ENCODE measurements at regions not wholly inside any gene's neighbourhood (a gene's known extent, or its start where the extent isn't known, plus 50 kb on each side); places are given as distances from the start of the nearest gene placed in this dataset.
"Not testable (repeated sequence)": the region's sequence is repeated elsewhere in the genome, so short reads cannot be mapped to it uniquely, and the experiment has no call there.

DNA sequence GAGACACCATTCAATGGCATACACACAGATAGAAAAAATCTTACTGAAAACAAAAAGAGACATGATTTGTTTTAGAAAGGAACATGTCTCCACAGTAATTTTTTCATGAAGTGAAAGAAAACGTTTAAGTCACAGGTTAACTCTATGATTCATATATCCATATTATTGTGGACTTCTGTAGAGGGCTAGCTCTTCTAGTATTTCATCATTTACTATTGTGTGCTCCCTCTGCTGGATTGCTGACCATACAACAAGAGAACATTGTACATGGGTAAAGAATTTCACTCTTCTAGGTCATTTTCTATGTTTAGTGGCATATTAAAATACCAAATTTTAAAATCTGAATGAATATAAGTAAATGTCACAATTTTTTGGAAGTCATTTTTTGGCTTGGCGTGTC, 91.8 kb upstream of the POU3F4 start:
- POLR2A ChIA-PET, result no interaction called here
- CTCF ChIA-PET, result no interaction called here
- no peak for TF ChIP-seq FOXM1 (IDR thresholded peaks at IDR 0.05; ENCODE audit: borderline replicate concordance)
- TF ChIP-seq, protein P1, sequence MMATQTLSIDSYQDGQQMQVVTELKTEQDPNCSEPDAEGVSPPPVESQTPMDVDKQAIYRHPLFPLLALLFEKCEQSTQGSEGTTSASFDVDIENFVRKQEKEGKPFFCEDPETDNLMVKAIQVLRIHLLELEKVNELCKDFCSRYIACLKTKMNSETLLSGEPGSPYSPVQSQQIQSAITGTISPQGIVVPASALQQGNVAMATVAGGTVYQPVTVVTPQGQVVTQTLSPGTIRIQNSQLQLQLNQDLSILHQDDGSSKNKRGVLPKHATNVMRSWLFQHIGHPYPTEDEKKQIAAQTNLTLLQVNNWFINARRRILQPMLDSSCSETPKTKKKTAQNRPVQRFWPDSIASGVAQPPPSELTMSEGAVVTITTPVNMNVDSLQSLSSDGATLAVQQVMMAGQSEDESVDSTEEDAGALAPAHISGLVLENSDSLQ (IDR thresholded peaks at IDR 0.05), result no peak
- no peak for TF ChIP-seq ARNT (IDR thresholded peaks at IDR 0.05)
- no peak for TF ChIP-seq BHLHE40 (IDR thresholded peaks at IDR 0.05; ENCODE audit: borderline replicate concordance)
- DNase-seq (ENCODE audit: extremely low spot score), result no peak

GRCh38 chrX:83419030-83419792, 88.9 kb upstream of the POU3F4 start:
- no peak for DNase-seq (ENCODE audit: extremely low spot score)
- CTCF ChIA-PET, result interaction anchor here (0.9 kb wide), 1 partner anchor 11 kb away, joined by 4 read pairs; no protein-coding TSS in a partner anchor
- no peak for TF ChIP-seq SUZ12 (IDR thresholded peaks at IDR 0.05)
- TF ChIP-seq L3MBTL2 (conservative IDR thresholded peaks at IDR 0.05), result no peak
- POLR2A ChIA-PET, result no interaction called here

- ChIA-PET POLR2A (no interaction called here), CTCF (no interaction called here)
These were observed 85.3 kb upstream of the POU3F4 start for GRCh38 chrX:83422836-83423235.

DNA sequence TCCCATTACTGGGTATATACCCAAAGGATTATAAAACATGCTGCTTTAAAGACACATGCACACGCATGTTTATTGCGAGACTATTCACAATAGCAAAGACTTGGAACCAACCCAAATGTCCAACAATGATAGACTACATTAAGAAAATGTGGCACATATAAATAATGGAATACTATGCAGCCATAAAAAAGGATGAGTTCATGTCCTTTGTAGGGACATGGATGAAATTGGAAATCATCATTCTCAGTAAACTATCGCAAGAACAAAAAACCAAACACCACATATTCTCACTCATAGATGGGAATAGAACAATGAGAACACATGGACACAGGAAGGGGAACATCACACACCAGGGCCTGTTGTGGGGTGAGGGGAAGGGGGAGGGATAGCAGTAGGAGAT, 65.5 kb upstream of the POU3F4 start:
- CTCF ChIA-PET; POLR2A ChIA-PET; DNase-seq (ENCODE audit: extremely low spot score): not testable (repeated sequence)

More at GRCh38 chrX:83422836-83423235, 85.3 kb upstream of the POU3F4 start:
- no peak for DNase-seq (ENCODE audit: extremely low spot score)
- TF ChIP-seq FOXK2 (IDR thresholded peaks at IDR 0.05) (no peak), FOXA1 (IDR thresholded peaks at IDR 0.05) (no peak), L3MBTL2 (conservative IDR thresholded peaks at IDR 0.05) (no peak), ZNF384 (IDR thresholded peaks at IDR 0.05) (no peak), CTBP1 (IDR thresholded peaks at IDR 0.05; ENCODE audit: borderline replicate concordance) (no peak), ELF4 (IDR thresholded peaks at IDR 0.05) (no peak), SUZ12 (IDR thresholded peaks at IDR 0.05) (no peak), LEF1 (IDR thresholded peaks at IDR 0.05; ENCODE audit: borderline replicate concordance) (no peak), ARNT (IDR thresholded peaks at IDR 0.05) (no peak), HDGF (IDR thresholded peaks at IDR 0.05; ENCODE audit: borderline replicate concordance) (no peak), NFRKB (IDR thresholded peaks at IDR 0.05) (no peak)

- ChIA-PET CTCF (no interaction called here), POLR2A (no interaction called here)
- no peak for DNase-seq (ENCODE audit: extremely low spot score)
- TF ChIP-seq L3MBTL2 (conservative IDR thresholded peaks at IDR 0.05) (no peak), NFRKB (IDR thresholded peaks at IDR 0.05) (no peak)
These were observed 61.7 kb upstream of the POU3F4 start for GRCh38 chrX:83446355-83446754.
